K562 (cell line): ENCODE measurements at regions not wholly inside any gene's neighbourhood (a gene's known extent, or its start where the extent isn't known, plus 50 kb on each side); places are given as distances from the start of the nearest gene placed in this dataset.

Experiments used
- CTCF ChIP-seq, 3 experiments: IDR thresholded peaks in 2 of 3; conservative IDR thresholded peaks in 1 of 3; 2 replicates each; pipeline ENCODE4 v1.5.1; 2011 to 2012; ENCODE audit warnings: low read length in 3 of 3, mild to moderate bottlenecking in 3 of 3, control low read depth in 2 of 3, improper control_type of control experiment in 1 of 3, inconsistent platforms in 1 of 3, low read depth in 1 of 3, mixed read lengths in 1 of 3, moderate library complexity in 1 of 3; ENCODE audit not compliant: insufficient read depth in 2 of 3
- EZH2 ChIP-seq: IDR thresholded peaks from 2 replicates; pipeline ENCODE4 v1.6.1; 2012; ENCODE audit warnings: low read depth, mild to moderate bottlenecking, inconsistent platforms, low read length, borderline replicate concordance
- TAF1 ChIP-seq: IDR thresholded peaks from 2 replicates; pipeline ENCODE4 v1.6.1; 2011; ENCODE audit warnings: mild to moderate bottlenecking, low read length, moderate library complexity; ENCODE audit not compliant: insufficient read depth, control insufficient read depth, severe bottlenecking; ENCODE audit errors: extremely low read depth
- XRCC3 ChIP-seq: fragments of 450-650 bp; IDR thresholded peaks from 2 replicates; pipeline ENCODE4 v1.6.1; 2017; ENCODE audit warnings: mild to moderate bottlenecking, moderate library complexity
- ZBTB7A ChIP-seq: IDR thresholded peaks from 2 replicates; pipeline ENCODE4 v1.6.1; 2011; ENCODE audit warnings: low read depth, mild to moderate bottlenecking, low read length, moderate library complexity, borderline replicate concordance; ENCODE audit not compliant: control insufficient read depth

DNA sequence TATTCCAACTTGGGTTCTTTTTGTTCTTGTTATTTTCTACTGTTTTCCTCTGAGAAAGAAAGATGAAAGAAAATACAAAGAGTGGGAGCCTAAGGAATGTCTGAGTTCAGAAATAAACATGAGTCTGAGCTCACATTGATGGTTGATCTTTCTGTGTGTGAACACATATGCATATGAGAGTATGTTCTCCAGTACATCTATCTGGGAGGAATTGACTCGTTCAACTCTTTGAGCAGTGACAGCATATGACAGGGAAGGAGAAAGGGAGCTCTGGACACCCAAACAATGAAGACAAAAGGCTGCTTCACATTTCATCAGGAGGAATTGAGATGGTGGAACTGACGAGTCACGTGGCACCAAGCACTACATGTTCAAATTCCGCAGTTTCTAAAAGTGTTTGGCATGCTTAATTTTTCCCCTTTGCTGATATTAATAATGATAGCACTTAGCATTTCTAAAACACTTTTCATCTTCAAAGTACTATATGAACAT lies 229.8 kb upstream of the ACVR2A start:
- TF ChIP-seq TAF1 (no peak), EZH2 (no peak), XRCC3 (no peak), CTCF (IDR thresholded peaks at IDR 0.05 in 2 of 3, conservative IDR thresholded peaks at IDR 0.05 in 1 of 3; ENCODE audit: insufficient read depth in 2 of 3, low read depth in 1 of 3, low read length in 3 of 3) (no peak), ZBTB7A (no peak)
